Sigmoid colon (tissue), 4 donors: ENCODE measurements at regions not wholly inside any gene's neighbourhood (a gene's known extent, or its start where the extent isn't known, plus 50 kb on each side); places are given as distances from the start of the nearest gene placed in this dataset.

Experiments used
- CTCF ChIP-seq, 4 experiments: fragments of 450-650 bp in 3 of 4; fragments of 200-600 bp in 1 of 4; IDR thresholded peaks; one replicate each; pipeline ENCODE4 v1.5.1; 2016 to 2019; ENCODE audit warnings: antibody characterized with exemption in 4 of 4, mild to moderate bottlenecking in 3 of 4, moderate library complexity in 2 of 4
- EP300 ChIP-seq, 4 donors: sonication (generic); formaldehyde crosslinking; IDR thresholded peaks; one replicate each; pipeline ENCODE4 v1.6.1; 2017; ENCODE audit warnings: antibody characterized with exemption in 4 of 4
- POLR2AphosphoS5 ChIP-seq, 4 donors: sonication (generic); formaldehyde crosslinking; IDR thresholded peaks; one replicate each; pipeline ENCODE4 v1.6.1; 2017; ENCODE audit warnings: antibody characterized with exemption in 4 of 4

DNA sequence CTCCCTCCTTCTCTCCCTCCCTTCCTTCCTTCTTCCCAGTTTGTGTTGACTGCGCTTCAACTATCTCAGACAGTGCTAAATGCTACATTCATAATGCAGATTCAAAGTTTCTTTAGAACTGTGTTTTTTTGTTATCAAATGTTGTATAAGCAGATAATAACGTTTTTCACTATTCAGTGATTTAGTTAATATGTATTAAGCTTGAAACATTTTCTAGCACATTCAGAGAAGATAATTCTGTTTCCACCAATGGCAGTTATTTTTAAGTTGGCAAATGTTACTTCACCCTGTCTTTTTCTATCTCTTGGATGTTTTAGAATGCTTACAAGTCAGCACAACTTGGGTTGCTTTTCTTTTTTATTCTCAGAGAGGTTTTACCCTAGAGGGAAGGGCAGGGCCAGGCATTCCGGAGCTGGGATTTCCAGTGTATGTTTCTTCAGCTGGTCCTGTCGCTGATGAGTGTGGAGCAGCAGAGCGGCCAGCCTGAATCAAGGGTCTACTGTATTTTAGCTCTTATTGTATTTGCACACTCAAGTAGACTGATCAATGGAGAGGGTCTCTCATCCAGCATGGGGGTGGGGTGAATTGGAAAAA lies 162.3 kb upstream of the ARHGAP20 start:
- TF ChIP-seq CTCF (IDR thresholded peaks at IDR 0.05), result no peak
- TF ChIP-seq POLR2AphosphoS5 (IDR thresholded peaks at IDR 0.05), result no peak
- no peak for TF ChIP-seq EP300 (IDR thresholded peaks at IDR 0.05)
